ENCODE measurements at regions not wholly inside any gene's neighbourhood (a gene's known extent, or its start where the extent isn't known, plus 50 kb on each side); places are given as distances from the start of the nearest gene placed in this dataset.

- no peak for DNase-seq
Observed at GRCh38 chr1:56213068-56213467, 366.3 kb downstream of the PLPP3 start.

GRCh38 chr1:56212143-56212542, 367.2 kb downstream of the PLPP3 start:
- DNase-seq: no peak

GRCh38 chr1:56206391-56206790, 373.0 kb downstream of the PLPP3 start:
- DNase-seq: no peak

- no peak for DNase-seq
Observed at GRCh38 chr1:56204206-56204605, 375.2 kb downstream of the PLPP3 start.

GRCh38 chr1:56202796-56203492, 376.4 kb downstream of the PLPP3 start:
- DNase-seq: no peak

- DNase-seq: no peak
Observed at GRCh38 chr1:56202186-56202585, 377.2 kb downstream of the PLPP3 start.

GRCh38 chr1:56200896-56201295, 378.5 kb downstream of the PLPP3 start:
- no peak for DNase-seq

GRCh38 chr1:56200442-56200841, 378.9 kb downstream of the PLPP3 start:
- peak in 1 of 2 experiments; percentile 35 for DNase-seq

- no peak for DNase-seq
Observed at GRCh38 chr1:56199956-56200355, 379.4 kb downstream of the PLPP3 start.

GRCh38 chr1:56199061-56199460, 380.3 kb downstream of the PLPP3 start:
- no peak for DNase-seq

GRCh38 chr1:56197946-56198345, 381.4 kb downstream of the PLPP3 start:
- no peak for DNase-seq

- no peak for DNase-seq
Observed at GRCh38 chr1:56196839-56197238, 382.5 kb downstream of the PLPP3 start.

- DNase-seq: no peak
Observed at GRCh38 chr1:56194701-56195300, 384.6 kb downstream of the PLPP3 start.

- DNase-seq: no peak
Observed at GRCh38 chr1:56193656-56194055, 385.7 kb downstream of the PLPP3 start.

GRCh38 chr1:56191369-56191768, 388.0 kb downstream of the PLPP3 start:
- DNase-seq: peak in 1 of 2 experiments; percentile 23

GRCh38 chr1:56190806-56191365, 388.5 kb downstream of the PLPP3 start:
- DNase-seq: no peak

- no peak for DNase-seq
Observed at GRCh38 chr1:56189946-56190805, 389.2 kb downstream of the PLPP3 start.

- DNase-seq: no peak
Observed at GRCh38 chr1:56189454-56189853, 389.9 kb downstream of the PLPP3 start.

GRCh38 chr1:56188855-56189254, 390.5 kb downstream of the PLPP3 start:
- no peak for DNase-seq

- DNase-seq: no peak
Observed at GRCh38 chr1:56188221-56188620, 391.1 kb downstream of the PLPP3 start.

GRCh38 chr1:56187405-56187804, 392.0 kb downstream of the PLPP3 start:
- no peak for DNase-seq

GRCh38 chr1:56185493-56185892, 393.9 kb downstream of the PLPP3 start:
- no peak for DNase-seq

- no peak for DNase-seq
Observed at GRCh38 chr1:56183151-56183550, 396.2 kb downstream of the PLPP3 start.

All from NCI-H1930 (cell line).